HFF-Myc (cell line): ENCODE measurements at regions not wholly inside any gene's neighbourhood (a gene's known extent, or its start where the extent isn't known, plus 50 kb on each side); places are given as distances from the start of the nearest gene placed in this dataset.
"Not testable (repeated sequence)": the region's sequence is repeated elsewhere in the genome, so short reads cannot be mapped to it uniquely, and the experiment has no call there.

Experiments
- DNase-seq: peaks from one replicate; pipeline ENCODE4 v3.0.0-alpha.2; 2011; ENCODE audit warnings: low read depth; ENCODE audit errors: extremely low read depth
- H3K4me3 ChIP-seq: replicated peaks from 2 replicates; pipeline ENCODE4 v1.5.1; 2011; ENCODE audit warnings: low read depth, mild to moderate bottlenecking, control low read depth, low read length
- TF ChIP-seq, protein P1 (sequence below): IDR thresholded peaks from 2 replicates; pipeline ENCODE4 v1.5.1; 2012; ENCODE audit warnings: mild to moderate bottlenecking, low read depth, low read length, control low read depth; ENCODE audit errors: missing control alignments

DNA sequence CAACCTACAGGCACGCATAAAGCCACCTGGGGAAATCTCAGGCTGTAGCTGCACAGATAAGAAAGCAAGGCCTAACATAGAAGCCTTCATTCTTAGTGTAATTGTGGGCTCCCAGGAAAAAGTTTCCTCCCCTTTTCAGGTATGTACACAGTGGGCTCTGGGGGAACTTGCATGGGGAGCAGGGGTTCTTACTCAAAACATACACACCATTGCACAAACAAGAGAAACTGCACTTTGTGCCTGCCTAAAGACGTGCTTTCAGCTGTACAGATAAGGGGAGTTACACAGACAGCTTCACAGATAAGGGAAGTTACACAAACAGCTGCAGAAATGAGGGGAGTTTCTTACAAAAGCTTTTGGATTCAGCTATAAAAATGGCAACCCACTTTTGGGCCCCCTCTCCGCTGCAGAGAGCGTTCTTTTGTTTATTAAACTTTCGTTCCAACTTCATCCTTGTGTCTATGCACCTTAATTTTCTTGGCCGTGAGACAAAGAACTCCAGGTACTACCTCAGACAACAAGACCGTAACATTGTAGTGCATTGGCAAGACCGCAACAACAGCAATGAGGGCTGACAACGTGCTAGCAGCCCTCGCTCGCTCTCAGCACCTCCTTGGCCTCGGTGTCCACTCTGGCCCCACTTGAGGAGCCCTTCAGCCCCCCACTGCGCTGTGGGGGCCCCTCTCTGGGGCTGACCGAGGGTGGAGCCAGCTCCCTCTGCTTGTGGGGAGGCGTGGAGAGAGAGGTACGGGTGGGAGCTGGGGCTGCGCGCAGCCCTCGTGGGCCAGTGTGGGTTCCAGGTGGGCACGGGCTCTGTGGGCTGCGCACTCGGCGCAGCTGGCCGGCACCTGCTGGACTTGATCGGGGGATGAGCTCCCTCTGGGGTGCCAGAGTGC is 317.5 kb downstream of the RAPGEF2 start:
- DNase-seq, result no peak
- H3K4me3 ChIP-seq, result no peak overlapping the region
- TF ChIP-seq, protein P1, sequence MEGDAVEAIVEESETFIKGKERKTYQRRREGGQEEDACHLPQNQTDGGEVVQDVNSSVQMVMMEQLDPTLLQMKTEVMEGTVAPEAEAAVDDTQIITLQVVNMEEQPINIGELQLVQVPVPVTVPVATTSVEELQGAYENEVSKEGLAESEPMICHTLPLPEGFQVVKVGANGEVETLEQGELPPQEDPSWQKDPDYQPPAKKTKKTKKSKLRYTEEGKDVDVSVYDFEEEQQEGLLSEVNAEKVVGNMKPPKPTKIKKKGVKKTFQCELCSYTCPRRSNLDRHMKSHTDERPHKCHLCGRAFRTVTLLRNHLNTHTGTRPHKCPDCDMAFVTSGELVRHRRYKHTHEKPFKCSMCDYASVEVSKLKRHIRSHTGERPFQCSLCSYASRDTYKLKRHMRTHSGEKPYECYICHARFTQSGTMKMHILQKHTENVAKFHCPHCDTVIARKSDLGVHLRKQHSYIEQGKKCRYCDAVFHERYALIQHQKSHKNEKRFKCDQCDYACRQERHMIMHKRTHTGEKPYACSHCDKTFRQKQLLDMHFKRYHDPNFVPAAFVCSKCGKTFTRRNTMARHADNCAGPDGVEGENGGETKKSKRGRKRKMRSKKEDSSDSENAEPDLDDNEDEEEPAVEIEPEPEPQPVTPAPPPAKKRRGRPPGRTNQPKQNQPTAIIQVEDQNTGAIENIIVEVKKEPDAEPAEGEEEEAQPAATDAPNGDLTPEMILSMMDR, result no peak

DNA sequence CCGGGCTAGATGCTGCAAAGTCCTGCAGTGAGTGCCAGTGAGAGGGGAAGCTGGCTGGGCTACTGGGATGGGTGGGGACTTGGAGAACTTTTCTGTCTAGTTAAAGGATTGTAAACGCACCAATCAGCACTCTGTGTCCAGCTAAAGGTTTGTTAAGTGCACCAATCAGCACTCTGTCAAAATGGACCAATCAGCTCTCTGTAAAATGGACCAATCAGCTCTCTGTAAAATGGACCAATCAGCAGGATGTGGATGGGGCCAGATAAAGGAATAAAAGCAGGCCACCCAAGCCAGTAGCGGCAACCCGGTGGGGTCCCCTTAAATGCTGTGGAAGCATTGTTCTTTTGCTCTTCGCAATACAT is 318.2 kb downstream of the RAPGEF2 start:
- not testable (repeated sequence) for H3K4me3 ChIP-seq, DNase-seq

DNA sequence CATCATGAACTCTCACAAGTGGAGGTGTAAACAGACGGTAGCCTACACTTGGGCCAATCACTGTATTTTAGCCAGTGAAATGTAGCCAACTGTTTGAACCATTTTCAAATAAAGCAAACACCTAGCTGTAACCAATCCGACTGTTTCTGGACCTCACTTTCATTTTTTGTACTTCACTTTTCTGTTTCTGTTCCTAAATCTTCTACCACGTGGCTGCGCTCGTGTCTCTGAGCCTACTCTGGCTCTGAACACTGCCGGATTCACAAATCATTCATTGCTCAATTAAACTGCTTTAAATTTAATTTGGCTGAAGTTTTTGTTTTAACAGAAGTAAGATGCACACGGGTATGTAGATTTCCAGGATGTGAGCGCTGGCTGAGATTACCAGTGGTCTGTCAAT is 319.1 kb downstream of the RAPGEF2 start:
- TF ChIP-seq, protein P1, result no peak
- no peak overlapping the region for H3K4me3 ChIP-seq
- no peak for DNase-seq

DNA sequence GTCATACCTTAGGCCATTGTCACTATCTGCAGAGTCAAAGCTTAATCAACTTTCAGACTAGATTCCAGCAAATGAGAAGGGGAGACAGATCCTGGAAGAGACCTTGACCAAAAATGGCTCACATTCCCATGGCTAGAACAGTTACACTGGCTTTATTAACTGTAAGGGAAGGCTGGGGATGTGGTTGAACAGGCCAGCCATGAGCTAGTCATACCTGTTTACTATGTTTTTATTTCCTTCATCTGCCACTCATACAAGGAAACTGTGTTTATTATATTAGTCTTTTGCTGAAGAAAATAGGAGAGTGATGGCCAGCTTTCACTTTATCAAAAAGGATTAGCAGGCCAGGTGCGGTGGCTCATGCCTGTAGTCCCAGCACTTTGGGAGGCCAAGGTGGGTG is 319.7 kb downstream of the RAPGEF2 start:
- TF ChIP-seq, protein P1, result no peak
- no peak for DNase-seq
- H3K4me3 ChIP-seq, result no peak overlapping the region

DNA sequence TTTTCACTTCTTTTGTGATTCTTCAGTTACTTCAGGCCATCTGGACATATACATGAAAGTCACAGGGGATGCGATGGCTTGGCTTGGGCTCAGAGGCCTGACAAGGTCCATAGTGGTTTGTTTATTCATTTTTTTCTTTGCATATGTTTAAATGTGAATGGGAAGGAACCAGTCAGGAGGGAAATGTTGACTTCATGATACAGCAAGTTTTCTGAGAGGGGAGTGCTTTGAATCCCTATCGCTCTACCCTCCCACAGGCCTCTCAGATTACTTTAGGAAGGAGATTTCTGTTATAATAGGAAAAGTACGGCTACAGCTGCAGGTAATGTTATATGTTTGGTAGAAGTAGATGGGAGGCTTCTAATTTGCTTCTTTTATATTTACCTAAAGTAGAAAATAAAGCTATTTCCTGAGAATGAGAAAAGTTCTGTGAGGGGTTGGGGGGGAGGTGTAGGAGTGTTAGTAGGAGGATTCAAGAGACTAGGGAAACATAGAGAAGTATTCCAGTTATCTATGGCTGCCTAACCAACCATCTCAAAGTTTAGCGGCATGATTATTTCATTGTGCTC is 322.9 kb downstream of the RAPGEF2 start:
- TF ChIP-seq, protein P1, result no peak
- no peak overlapping the region for H3K4me3 ChIP-seq
- DNase-seq, result no peak

DNA sequence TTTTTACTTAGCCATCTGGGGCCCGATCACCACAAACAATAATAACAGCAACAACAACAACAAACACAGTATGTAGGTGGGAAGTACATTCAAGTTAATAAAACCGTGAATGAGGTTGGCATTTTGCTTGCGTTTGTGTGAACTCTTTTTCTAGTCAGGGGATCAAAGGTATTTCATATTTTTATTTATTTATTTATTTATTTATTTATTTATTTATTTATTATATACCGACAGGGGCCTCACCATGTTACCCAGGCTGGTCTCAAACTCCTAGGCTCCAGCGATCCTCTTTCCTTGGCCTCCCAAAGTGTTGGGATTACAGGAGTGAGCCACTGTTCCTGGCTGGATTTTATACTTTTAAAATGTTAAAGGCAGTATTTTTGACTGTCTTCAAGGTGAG is 325.4 kb downstream of the RAPGEF2 start:
- DNase-seq, result no peak
- TF ChIP-seq, protein P1, result no peak
- H3K4me3 ChIP-seq, result no peak overlapping the region

DNA sequence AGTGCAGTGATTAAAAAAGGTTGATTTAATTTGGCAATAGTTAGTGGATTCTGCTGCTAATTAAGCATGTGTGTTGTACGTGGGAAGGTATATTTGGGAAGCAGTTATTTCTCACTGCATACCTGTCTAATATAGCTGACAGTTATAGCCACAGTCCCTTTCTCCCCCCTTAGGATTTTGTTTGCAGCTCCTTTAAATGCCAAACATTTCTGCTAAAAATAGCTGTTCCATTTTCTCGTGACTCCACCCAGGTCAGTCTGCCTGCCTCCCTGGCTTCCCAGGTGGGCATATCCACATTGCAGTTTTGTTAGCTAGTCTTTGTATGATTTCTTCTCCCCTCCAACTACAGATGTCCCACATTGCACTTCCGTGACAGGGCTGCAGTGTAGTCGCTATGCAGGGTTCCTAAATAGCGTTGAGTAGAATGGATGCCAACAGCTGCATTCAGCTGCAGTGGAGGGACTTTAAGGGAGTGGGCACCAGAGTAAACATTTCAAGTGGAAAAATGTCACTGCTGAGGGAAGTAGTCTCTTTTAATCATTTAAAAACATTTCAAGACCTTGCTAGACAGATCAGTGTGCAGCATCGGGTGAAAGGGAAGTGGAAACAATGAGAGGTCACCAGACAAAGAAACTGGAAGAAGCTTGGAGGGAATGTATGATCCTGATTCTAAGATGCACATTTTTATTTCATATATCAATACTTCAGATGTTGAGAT is 326.3 kb downstream of the RAPGEF2 start:
- no peak for DNase-seq
- no peak overlapping the region for H3K4me3 ChIP-seq
- TF ChIP-seq, protein P1, result no peak
